ENCODE measurements at regions not wholly inside any gene's neighbourhood (a gene's known extent, or its start where the extent isn't known, plus 50 kb on each side); places are given as distances from the start of the nearest gene placed in this dataset.

DNA sequence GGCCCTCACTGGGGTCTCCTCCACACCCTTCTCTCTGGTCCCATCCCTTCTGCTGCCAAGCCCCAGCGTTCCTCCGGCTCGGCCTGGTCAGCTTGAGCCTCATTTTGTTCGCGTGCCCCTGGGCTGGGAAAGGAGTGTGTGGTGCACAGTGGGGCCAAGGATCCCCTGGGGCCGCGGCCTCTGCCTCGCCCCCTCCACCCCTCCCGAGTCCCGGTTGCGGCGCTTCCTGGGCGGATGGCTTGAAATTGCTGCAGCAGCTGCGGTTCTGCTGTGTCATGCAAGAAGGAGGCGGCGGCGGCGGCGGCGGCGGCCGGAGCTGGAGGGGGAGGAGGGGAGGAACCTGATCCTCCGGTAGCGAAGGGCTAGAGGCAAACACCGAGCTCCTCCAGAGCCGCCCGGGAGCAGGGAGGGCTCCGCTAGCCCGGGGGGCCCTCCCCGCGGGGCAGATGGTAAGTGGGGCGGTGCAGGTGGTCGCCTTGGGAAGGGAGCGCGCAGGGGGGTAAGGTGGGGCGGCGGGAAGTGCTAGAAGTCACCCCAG is 217.8 kb upstream of the MKLN1 start:
- TF ChIP-seq, protein P1, sequence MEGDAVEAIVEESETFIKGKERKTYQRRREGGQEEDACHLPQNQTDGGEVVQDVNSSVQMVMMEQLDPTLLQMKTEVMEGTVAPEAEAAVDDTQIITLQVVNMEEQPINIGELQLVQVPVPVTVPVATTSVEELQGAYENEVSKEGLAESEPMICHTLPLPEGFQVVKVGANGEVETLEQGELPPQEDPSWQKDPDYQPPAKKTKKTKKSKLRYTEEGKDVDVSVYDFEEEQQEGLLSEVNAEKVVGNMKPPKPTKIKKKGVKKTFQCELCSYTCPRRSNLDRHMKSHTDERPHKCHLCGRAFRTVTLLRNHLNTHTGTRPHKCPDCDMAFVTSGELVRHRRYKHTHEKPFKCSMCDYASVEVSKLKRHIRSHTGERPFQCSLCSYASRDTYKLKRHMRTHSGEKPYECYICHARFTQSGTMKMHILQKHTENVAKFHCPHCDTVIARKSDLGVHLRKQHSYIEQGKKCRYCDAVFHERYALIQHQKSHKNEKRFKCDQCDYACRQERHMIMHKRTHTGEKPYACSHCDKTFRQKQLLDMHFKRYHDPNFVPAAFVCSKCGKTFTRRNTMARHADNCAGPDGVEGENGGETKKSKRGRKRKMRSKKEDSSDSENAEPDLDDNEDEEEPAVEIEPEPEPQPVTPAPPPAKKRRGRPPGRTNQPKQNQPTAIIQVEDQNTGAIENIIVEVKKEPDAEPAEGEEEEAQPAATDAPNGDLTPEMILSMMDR (IDR thresholded peaks at IDR 0.05; ENCODE audit: extremely low read depth, low read depth, low read length), result no peak
- H3K36me3 ChIP-seq (ENCODE audit: insufficient read depth, low read length), result no peaks in the 10 kb centered on the region
- peak overlapping the region; percentile 97 for H3K27ac ChIP-seq (ENCODE audit: low read depth, low read length)
- H3K4me2 ChIP-seq (ENCODE audit: insufficient read depth, low read length), result peak overlapping the region; percentile 96
- no peaks in the 10 kb centered on the region for H3K27me3 ChIP-seq (ENCODE audit: insufficient read depth, low read length)
- H4K20me1 ChIP-seq (ENCODE audit: insufficient read depth, low read length), result peaks cover 7% of the 10 kb centered on the region
- peaks cover 66% of the 10 kb centered on the region for H3K79me2 ChIP-seq (ENCODE audit: insufficient read depth, low read length)
- peak overlapping the region; percentile 79 for H2AFZ ChIP-seq (ENCODE audit: low read length)
- H3K4me3 ChIP-seq (ENCODE audit: insufficient read depth, low read length), result peak overlapping the region; percentile 91
- peaks cover 38% of the 10 kb centered on the region for H3K4me1 ChIP-seq (ENCODE audit: insufficient read depth, low read length)
- DNase-seq (ENCODE audit: insufficient read length, low spot score, missing footprints), result peak; percentile 94
- H3K9me3 ChIP-seq (ENCODE audit: low read depth, low read length), result no peaks in the 10 kb centered on the region

DNA sequence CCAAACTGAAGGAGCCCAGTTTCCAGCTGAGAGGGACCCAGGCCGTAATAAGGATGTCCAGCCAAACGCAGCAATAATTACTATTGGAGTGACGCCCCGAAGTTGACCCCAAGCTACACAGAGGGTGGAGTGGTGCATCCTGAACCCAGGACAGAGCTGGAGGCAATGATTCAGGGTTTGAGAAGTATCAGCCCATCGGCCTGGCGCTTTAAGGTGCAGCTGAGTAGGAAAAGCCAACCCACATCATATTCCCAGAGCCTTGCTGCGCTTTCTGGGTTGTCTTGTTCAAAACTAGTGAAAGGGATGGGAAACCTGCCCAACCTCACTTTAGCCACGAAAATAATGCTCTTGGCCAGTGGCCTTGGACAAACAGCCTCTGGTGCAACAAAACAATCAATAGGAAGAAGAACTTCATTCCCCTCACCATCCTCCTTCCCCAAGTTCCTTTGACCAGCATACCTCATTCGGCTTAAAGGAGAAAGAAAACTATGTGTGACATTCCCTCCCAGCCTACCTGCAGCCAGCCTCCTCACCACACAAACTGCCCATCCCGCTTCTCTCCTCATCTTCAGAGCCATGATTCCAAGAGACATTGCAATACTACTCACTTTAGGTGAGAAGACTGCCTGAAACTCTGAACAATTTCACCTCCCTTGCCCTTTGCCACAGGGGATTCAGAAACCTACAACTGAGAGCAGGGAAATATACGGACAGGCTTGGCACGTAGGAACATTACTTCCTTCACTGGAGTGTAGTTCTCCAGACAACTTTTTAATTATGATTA is 217.2 kb upstream of the MKLN1 start:
- Histone ChIP-seq H3K27ac (ENCODE audit: low read depth, low read length) (peak overlapping the region; percentile 97), H3K9me3 (ENCODE audit: low read depth, low read length) (no peaks in the 10 kb centered on the region), H3K4me3 (ENCODE audit: insufficient read depth, low read length) (peak overlapping the region; percentile 91), H4K20me1 (ENCODE audit: insufficient read depth, low read length) (peaks cover under 1% of the 10 kb centered on the region), H3K79me2 (ENCODE audit: insufficient read depth, low read length) (peaks cover 59% of the 10 kb centered on the region), H3K4me2 (ENCODE audit: insufficient read depth, low read length) (peak overlapping the region; percentile 96), H2AFZ (ENCODE audit: low read length) (peak overlapping the region; percentile 79), H3K4me1 (ENCODE audit: insufficient read depth, low read length) (peaks cover 31% of the 10 kb centered on the region), H3K27me3 (ENCODE audit: insufficient read depth, low read length) (no peaks in the 10 kb centered on the region), H3K36me3 (ENCODE audit: insufficient read depth, low read length) (no peaks in the 10 kb centered on the region)
- peak; percentile 76 for DNase-seq (ENCODE audit: insufficient read length, low spot score, missing footprints)
- TF ChIP-seq, protein P1 (IDR thresholded peaks at IDR 0.05; ENCODE audit: extremely low read depth, low read depth, low read length), result no peak

DNA sequence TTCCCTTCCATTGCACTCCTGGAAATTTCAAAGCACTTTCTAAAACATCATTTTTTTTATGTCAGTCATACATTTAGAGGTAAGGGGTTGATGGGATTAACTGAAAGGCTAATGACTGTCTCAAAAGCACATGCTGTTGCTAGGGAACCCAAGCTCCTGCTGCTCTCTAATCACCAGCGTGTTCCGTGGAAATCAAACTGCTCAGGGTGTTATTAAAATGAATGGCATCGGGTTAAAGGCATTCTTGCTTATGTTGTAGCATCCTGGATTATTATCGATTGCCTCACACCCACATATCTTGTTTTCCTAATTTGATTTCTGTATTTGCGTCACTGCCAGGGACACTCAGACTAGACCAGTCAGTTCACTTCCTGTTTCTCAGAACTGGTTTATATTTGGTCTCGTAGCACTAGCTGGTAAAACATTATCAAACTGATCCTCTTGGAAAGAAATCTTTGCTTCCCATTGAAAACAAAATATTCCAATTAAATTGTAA is 216.5 kb upstream of the MKLN1 start:
- H3K79me2 ChIP-seq (ENCODE audit: insufficient read depth, low read length), result peaks cover 56% of the 10 kb centered on the region
- H2AFZ ChIP-seq (ENCODE audit: low read length), result peak overlapping the region; percentile 2
- TF ChIP-seq, protein P1 (IDR thresholded peaks at IDR 0.05; ENCODE audit: extremely low read depth, low read depth, low read length), result no peak
- peak overlapping the region; percentile 97 for H3K27ac ChIP-seq (ENCODE audit: low read depth, low read length)
- no peaks in the 10 kb centered on the region for H3K27me3 ChIP-seq (ENCODE audit: insufficient read depth, low read length)
- H3K9me3 ChIP-seq (ENCODE audit: low read depth, low read length), result no peaks in the 10 kb centered on the region
- no peaks in the 10 kb centered on the region for H3K36me3 ChIP-seq (ENCODE audit: insufficient read depth, low read length)
- H3K4me1 ChIP-seq (ENCODE audit: insufficient read depth, low read length), result peaks cover 30% of the 10 kb centered on the region
- H3K4me3 ChIP-seq (ENCODE audit: insufficient read depth, low read length), result peak overlapping the region; percentile 91
- no peaks in the 10 kb centered on the region for H4K20me1 ChIP-seq (ENCODE audit: insufficient read depth, low read length)
- DNase-seq (ENCODE audit: insufficient read length, low spot score, missing footprints), result peak; percentile 86
- peak overlapping the region; percentile 96 for H3K4me2 ChIP-seq (ENCODE audit: insufficient read depth, low read length)

DNA sequence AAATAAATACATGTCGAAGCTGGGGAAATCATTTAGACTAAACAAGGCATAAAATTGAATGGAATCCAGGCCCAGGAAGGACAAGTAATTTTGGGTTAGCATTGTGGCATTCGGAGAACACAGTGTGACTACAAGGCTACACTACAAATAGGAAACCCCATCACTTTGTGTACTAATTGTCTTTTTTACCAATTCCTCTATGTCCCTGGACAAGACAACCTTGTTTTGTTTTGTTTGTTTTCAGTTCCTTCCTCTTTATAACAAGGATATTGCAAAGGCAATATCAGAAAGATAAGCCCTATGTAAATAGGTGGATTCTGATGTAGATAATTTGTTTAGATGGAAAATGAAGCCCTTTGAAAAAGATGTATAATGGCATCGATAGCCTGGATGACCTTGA is 215.9 kb upstream of the MKLN1 start:
- no peaks in the 10 kb centered on the region for H3K9me3 ChIP-seq (ENCODE audit: low read depth, low read length)
- peaks cover 49% of the 10 kb centered on the region for H3K79me2 ChIP-seq (ENCODE audit: insufficient read depth, low read length)
- H4K20me1 ChIP-seq (ENCODE audit: insufficient read depth, low read length), result no peaks in the 10 kb centered on the region
- DNase-seq (ENCODE audit: insufficient read length, low spot score, missing footprints), result no peak
- peak overlapping the region; percentile 97 for H3K27ac ChIP-seq (ENCODE audit: low read depth, low read length)
- no peak overlapping the region for H2AFZ ChIP-seq (ENCODE audit: low read length)
- H3K4me2 ChIP-seq (ENCODE audit: insufficient read depth, low read length), result peak overlapping the region; percentile 96
- H3K4me3 ChIP-seq (ENCODE audit: insufficient read depth, low read length), result no peak overlapping the region
- H3K36me3 ChIP-seq (ENCODE audit: insufficient read depth, low read length), result no peaks in the 10 kb centered on the region
- H3K4me1 ChIP-seq (ENCODE audit: insufficient read depth, low read length), result peaks cover 30% of the 10 kb centered on the region
- no peaks in the 10 kb centered on the region for H3K27me3 ChIP-seq (ENCODE audit: insufficient read depth, low read length)
- TF ChIP-seq, protein P1 (IDR thresholded peaks at IDR 0.05; ENCODE audit: extremely low read depth, low read depth, low read length), result no peak
